IMR-90 (cell line): ENCODE measurements at regions not wholly inside any gene's neighbourhood (a gene's known extent, or its start where the extent isn't known, plus 50 kb on each side); places are given as distances from the start of the nearest gene placed in this dataset.

ENCODE experiments used
- ATAC-seq: fragments of 200-7000 bp; cut with Tn5 transposase; 2 replicates; pipeline ENCODE4 v1.9.1; 2020; ENCODE audit warnings: low read depth, mild to moderate bottlenecking, moderate library complexity
- BruUV-seq: library from RNA; stranded (reverse); fragments of 400-500 nt; replicated peaks from 2 replicates; lab custom pipeline; 2021; lab: Mats Ljungman, UMichigan
- CTCF ChIA-PET: fragments of 300-600 bp; formaldehyde crosslinking; extraction: SDS; loops from one replicate; lab custom pipeline; 2021; ENCODE audit warnings: antibody characterized with exemption; lab: Yijun Ruan, JAX
- POLR2A ChIA-PET: fragments of 300-600 bp; sonication (Branson Sonifier 250); formaldehyde crosslinking; loops from one replicate; lab custom pipeline; 2022; ENCODE audit warnings: antibody characterized with exemption; ENCODE audit not compliant: unreplicated experiment; lab: Charles Lee
- DNase-seq: peaks from one replicate; pipeline ENCODE4 v3.0.0; 2013
- H2AFZ ChIP-seq: replicated peaks from 2 replicates; pipeline ENCODE3; 2013; ENCODE audit warnings: low read length, mild to moderate bottlenecking; ENCODE audit not compliant: poor library complexity
- H2AK5ac ChIP-seq: 2 replicates; pipeline ENCODE4 v1.6.1; 2013; ENCODE audit warnings: low read depth, low read length, inconsistent platforms
- H2AK9ac ChIP-seq: replicated peaks from 2 replicates; pipeline ENCODE3; 2013; ENCODE audit warnings: mild to moderate bottlenecking, low read depth, low read length, moderate library complexity; ENCODE audit not compliant: poor library complexity
- H2BK120ac ChIP-seq: 2 replicates; pipeline ENCODE4 v1.6.1; 2013; ENCODE audit warnings: low read depth, low read length, inconsistent platforms
- H2BK15ac ChIP-seq: 3 replicates; pipeline ENCODE4 v1.6.1; 2013; ENCODE audit warnings: low read depth, low read length, inconsistent platforms
- H2BK20ac ChIP-seq: 2 replicates; pipeline ENCODE4 v1.6.1; 2013; ENCODE audit warnings: low read depth, mild to moderate bottlenecking, inconsistent platforms, low read length, moderate library complexity
- H2BK5ac ChIP-seq: 2 replicates; pipeline ENCODE4 v1.6.1; 2013; ENCODE audit warnings: mild to moderate bottlenecking, low read depth, low read length, inconsistent platforms; ENCODE audit not compliant: poor library complexity, severe bottlenecking
- H3K14ac ChIP-seq: replicated peaks from 2 replicates; pipeline ENCODE4 v1.6.1; 2013; ENCODE audit warnings: low read depth, low read length, inconsistent platforms
- H3K18ac ChIP-seq: 2 replicates; pipeline ENCODE4 v1.6.1; 2013; ENCODE audit warnings: low read depth, low read length, control low read depth
- H3K23ac ChIP-seq: 2 replicates; pipeline ENCODE4 v1.6.1; 2013; ENCODE audit warnings: low read depth, low read length, inconsistent platforms
- H3K27ac ChIP-seq: 2 replicates; pipeline ENCODE4 v1.5.1; 2013; ENCODE audit warnings: mild to moderate bottlenecking, control low read depth, low read length; ENCODE audit not compliant: insufficient read depth
- H3K27me3 ChIP-seq: 2 replicates; pipeline ENCODE4 v1.6.1; 2013; ENCODE audit warnings: low read length; ENCODE audit not compliant: control insufficient read depth, insufficient read depth
- H3K36me3 ChIP-seq: 2 replicates; pipeline ENCODE4 v1.6.1; 2013; ENCODE audit warnings: low read length, mixed read lengths; ENCODE audit not compliant: control insufficient read depth, insufficient read depth
- H3K4ac ChIP-seq: 2 replicates; pipeline ENCODE4 v1.6.1; 2013; ENCODE audit warnings: low read depth, low read length, inconsistent platforms
- H3K4me1 ChIP-seq: 2 replicates; pipeline ENCODE4 v1.6.1; 2013; ENCODE audit warnings: low read length, mixed read lengths; ENCODE audit not compliant: control insufficient read depth, insufficient read depth
- H3K4me2 ChIP-seq: 2 replicates; pipeline ENCODE4 v1.6.1; 2013; ENCODE audit warnings: low read depth, mild to moderate bottlenecking, control low read depth, low read length, moderate library complexity
- H3K4me3 ChIP-seq: 2 replicates; pipeline ENCODE4 v1.5.1; 2013; ENCODE audit warnings: low read depth, mild to moderate bottlenecking, control low read depth, low read length, moderate library complexity; ENCODE audit not compliant: insufficient read depth
- H3K56ac ChIP-seq: 2 replicates; pipeline ENCODE4 v1.6.1; 2013; ENCODE audit warnings: low read length, inconsistent platforms; ENCODE audit not compliant: insufficient read depth; ENCODE audit errors: extremely low read depth
- H3K79me1 ChIP-seq, 2 experiments: 2 replicates each; pipeline ENCODE4 v1.6.1; 2013; ENCODE audit warnings: low read length in 2 of 2, inconsistent platforms in 1 of 2, low read depth in 1 of 2
- H3K9ac ChIP-seq: 2 replicates; pipeline ENCODE4 v1.6.1; 2013; ENCODE audit warnings: low read depth, low read length, control low read depth
- H3K9me1 ChIP-seq: 2 replicates; pipeline ENCODE4 v1.6.1; 2013; ENCODE audit warnings: low read length, inconsistent platforms; ENCODE audit not compliant: insufficient read depth
- H3K9me3 ChIP-seq: 2 replicates; pipeline ENCODE4 v1.6.1; 2013; ENCODE audit warnings: low read length; ENCODE audit not compliant: control insufficient read depth, insufficient read depth
- H4K20me1 ChIP-seq: 2 replicates; pipeline ENCODE4 v1.6.1; 2013; ENCODE audit warnings: low read length, inconsistent platforms; ENCODE audit not compliant: insufficient read depth
- H4K5ac ChIP-seq: 2 replicates; pipeline ENCODE4 v1.6.1; 2013; ENCODE audit warnings: mild to moderate bottlenecking, low read depth, low read length, control low read depth
- H4K8ac ChIP-seq, 2 experiments: 2 replicates each; pipeline ENCODE4 v1.6.1; 2013; ENCODE audit warnings: low read depth in 2 of 2, low read length in 2 of 2, control low read depth in 1 of 2, inconsistent platforms in 1 of 2
- H4K91ac ChIP-seq: 2 replicates; pipeline ENCODE4 v1.6.1; 2013; ENCODE audit warnings: low read depth, low read length, inconsistent platforms; ENCODE audit not compliant: insufficient read depth
- BHLHE40 ChIP-seq: fragments of 150-350 bp; IDR thresholded peaks from 2 replicates; pipeline ENCODE4 v1.6.1; 2016; ENCODE audit warnings: mild to moderate bottlenecking, low read depth, low read length
- CEBPB ChIP-seq: IDR thresholded peaks from 2 replicates; pipeline ENCODE4 v1.6.1; 2012; ENCODE audit warnings: low read depth, low read length, improper control_type of control experiment
- CHD1 ChIP-seq: IDR thresholded peaks from 2 replicates; pipeline ENCODE4 v1.6.1; 2012; ENCODE audit warnings: low read depth, low read length, improper control_type of control experiment
- FOS ChIP-seq: fragments of 150-350 bp; IDR thresholded peaks from 2 replicates; pipeline ENCODE4 v1.6.1; 2016; ENCODE audit warnings: low read depth, low read length
- MAFK ChIP-seq: IDR thresholded peaks from 2 replicates; pipeline ENCODE4 v1.6.1; 2012; ENCODE audit warnings: low read depth, low read length, improper control_type of control experiment
- MAZ ChIP-seq: IDR thresholded peaks from 2 replicates; pipeline ENCODE4 v1.6.1; 2012; ENCODE audit warnings: low read depth, mild to moderate bottlenecking, low read length, improper control_type of control experiment, moderate library complexity, borderline replicate concordance
- MXI1 ChIP-seq: IDR thresholded peaks from 2 replicates; pipeline ENCODE4 v1.6.1; 2012; ENCODE audit warnings: low read depth, mild to moderate bottlenecking, low read length, moderate library complexity, borderline replicate concordance
- NFE2L2 ChIP-seq: fragments of 150-350 bp; IDR thresholded peaks from 2 replicates; pipeline ENCODE4 v1.6.1; 2016; ENCODE audit warnings: low read depth, mild to moderate bottlenecking, low read length
- POLR2A ChIP-seq: IDR thresholded peaks from 2 replicates; pipeline ENCODE4 v1.6.1; 2012; ENCODE audit warnings: mild to moderate bottlenecking, low read depth, low read length
- RAD21 ChIP-seq: IDR thresholded peaks from 2 replicates; pipeline ENCODE4 v1.6.1; 2012; ENCODE audit warnings: low read length, improper control_type of control experiment
- RFX5 ChIP-seq: IDR thresholded peaks from 2 replicates; pipeline ENCODE4 v1.8.0; 2012; ENCODE audit warnings: low read depth, mild to moderate bottlenecking, low read length, moderate library complexity
- SMC3 ChIP-seq: fragments of 150-350 bp; IDR thresholded peaks from 2 replicates; pipeline ENCODE4 v1.6.1; 2016; ENCODE audit warnings: low read depth, mild to moderate bottlenecking, antibody characterized with exemption, low read length, moderate library complexity
- WGBS, 2 experiments: methylation state at CpG; one replicate each; pipeline versions ENCODE4 v1.1.5 to v1.1.7; 2013; ENCODE audit warnings: missing lambda C conversion rate in 2 of 2; ENCODE audit not compliant: insufficient read length in 1 of 2; ENCODE audit errors: extremely low coverage in 2 of 2; 5-methylcytosine and 5-hydroxymethylcytosine counted together
- dilution Hi-C: fragments of 300-500 bp; cut with HindIII; formaldehyde crosslinking; loops from one replicate; pipeline ENCODE4 v1.14.3; 2018; ENCODE audit warnings: low sequenced_read_pairs; ENCODE audit not compliant: unreplicated experiment
- in situ Hi-C: fragments of 300-500 bp; cut with MboI; formaldehyde crosslinking; loops from 3 replicates; pipeline ENCODE4 v1.14.3; 2019; ENCODE audit warnings: low sequenced_read_pairs, inconsistent platforms, mixed read lengths
- intact Hi-C: fragments of 100-400 bp; cut with micrococcal nuclease; formaldehyde crosslinking; loops from 2 replicates; pipeline ENCODE4 v1.10.0; 2022
- TF ChIP-seq, protein P1 (sequence below): conservative IDR thresholded peaks from 2 replicates; pipeline ENCODE4 v1.5.1; 2012; ENCODE audit warnings: mild to moderate bottlenecking, low read depth, low read length, improper control_type of control experiment
- TF ChIP-seq, protein P2 (sequence below): fragments of 150-350 bp; IDR thresholded peaks from 2 replicates; pipeline ENCODE4 v1.6.1; 2016; ENCODE audit warnings: low read depth, mild to moderate bottlenecking, low read length, moderate library complexity, borderline replicate concordance
- TF ChIP-seq, protein P3 (sequence below): fragments of 150-350 bp; IDR thresholded peaks from 2 replicates; pipeline ENCODE4 v1.6.1; 2017; ENCODE audit warnings: mild to moderate bottlenecking, antibody characterized with exemption, low read length, low read depth

DNA sequence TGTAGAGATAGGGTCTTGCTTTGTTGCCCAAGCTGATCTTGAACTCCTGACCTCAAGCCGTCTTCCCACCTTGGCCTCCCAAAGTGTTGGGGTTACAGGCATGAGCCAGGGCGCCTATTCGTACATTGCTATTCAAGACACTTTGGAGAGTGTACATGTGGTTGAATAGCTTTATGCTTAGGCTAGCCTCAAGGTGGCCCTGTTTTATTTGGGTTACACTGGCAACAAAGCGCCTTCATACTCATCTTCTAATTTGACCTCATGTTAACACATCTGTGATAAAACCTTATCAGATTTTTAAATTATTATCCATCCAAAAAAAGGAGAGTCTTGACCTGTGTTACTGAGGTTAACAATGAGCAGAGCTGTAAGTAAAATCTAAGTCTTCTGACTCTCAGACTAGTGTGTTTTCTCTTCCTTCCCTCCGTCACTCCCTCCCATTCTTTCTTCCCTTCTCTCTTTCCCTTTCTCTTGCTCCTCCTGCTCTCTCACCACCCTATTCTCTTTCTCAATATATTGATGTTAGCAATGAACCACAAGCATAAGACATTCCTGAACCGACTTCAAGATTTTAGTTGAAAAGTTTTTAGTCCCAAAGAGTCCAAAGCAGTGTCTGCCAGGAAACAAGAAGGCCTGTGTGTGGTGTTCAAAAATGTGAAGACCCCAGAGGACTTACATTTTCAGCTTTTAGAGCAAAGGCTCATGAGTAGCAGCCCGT, 603.7 kb upstream of the CFAP20DC start:
- no TSS peak for BruUV-seq
- Histone ChIP-seq H3K18ac (peak overlapping the region; percentile 33), H3K27ac (peak overlapping the region; percentile 10; the same call in 1 of the 2 replicates), H3K9me3 (peaks cover 7% of the 10 kb centered on the region), H3K23ac (peak overlapping the region; percentile 46; the same call in 1 of the 2 replicates), H3K4me1 (peaks cover 3% of the 10 kb centered on the region; the same call in 1 of the 2 replicates), H2AK5ac (no peak overlapping the region), H2BK15ac (peak overlapping the region; percentile 31; the same call in 1 of the 3 replicates), H2AK9ac (no peak overlapping the region), H4K20me1 (no peaks in the 10 kb centered on the region), H3K14ac (no peak overlapping the region; the same call in none of the 2 replicates), H3K4ac (peak overlapping the region; percentile 33), H2BK5ac (no peak overlapping the region), H2AFZ (peak overlapping the region; percentile 65), H4K5ac (peak overlapping the region; percentile 47; the same call in 1 of the 2 replicates), H3K9ac (no peak overlapping the region), H3K4me3 (no peak overlapping the region), H4K91ac (peak overlapping the region; percentile 13), H3K56ac (no peak overlapping the region), H3K9me1 (no peaks in the 10 kb centered on the region), H3K27me3 (no peaks in the 10 kb centered on the region), H2BK20ac (0 out of 2 replicates have a peak overlapping the region, but pooled peaks have one; percentile 9), H3K4me2 (no peak overlapping the region; the same call in 1 of the 2 replicates), H2BK120ac (peak overlapping the region; percentile 37), H3K36me3 (no peaks in the 10 kb centered on the region), H4K8ac (no peak overlapping the region), H3K79me1 (no peaks in the 10 kb centered on the region)
- dilution Hi-C loops, result no loop called here
- POLR2A ChIA-PET, result no interaction called here
- peak; percentile 43 for ATAC-seq
- intact Hi-C loops, result no loop called here
- CTCF ChIA-PET, result interaction anchor here (0.7 to 1.3 kb wide), 3 partner anchors 12 to 204 kb away, joined by 3 read pairs; no protein-coding TSS in a partner anchor
- in situ Hi-C loops, result no loop called here
- 84% methylated on average over 3 of the region's 7 CpGs; no CpG with 5 or more reads in 1 of the 2 experiments for WGBS, 2 experiments
- no peak for DNase-seq
- TF ChIP-seq MAFK (no peak), CHD1 (no peak), POLR2A (no peak), BHLHE40 (no peak), CEBPB (no peak), RFX5 (no peak), FOS (no peak), MXI1 (no peak), SMC3 (no peak), MAZ (no peak), NFE2L2 (no peak), RAD21 (no peak)
- TF ChIP-seq, protein P1, sequence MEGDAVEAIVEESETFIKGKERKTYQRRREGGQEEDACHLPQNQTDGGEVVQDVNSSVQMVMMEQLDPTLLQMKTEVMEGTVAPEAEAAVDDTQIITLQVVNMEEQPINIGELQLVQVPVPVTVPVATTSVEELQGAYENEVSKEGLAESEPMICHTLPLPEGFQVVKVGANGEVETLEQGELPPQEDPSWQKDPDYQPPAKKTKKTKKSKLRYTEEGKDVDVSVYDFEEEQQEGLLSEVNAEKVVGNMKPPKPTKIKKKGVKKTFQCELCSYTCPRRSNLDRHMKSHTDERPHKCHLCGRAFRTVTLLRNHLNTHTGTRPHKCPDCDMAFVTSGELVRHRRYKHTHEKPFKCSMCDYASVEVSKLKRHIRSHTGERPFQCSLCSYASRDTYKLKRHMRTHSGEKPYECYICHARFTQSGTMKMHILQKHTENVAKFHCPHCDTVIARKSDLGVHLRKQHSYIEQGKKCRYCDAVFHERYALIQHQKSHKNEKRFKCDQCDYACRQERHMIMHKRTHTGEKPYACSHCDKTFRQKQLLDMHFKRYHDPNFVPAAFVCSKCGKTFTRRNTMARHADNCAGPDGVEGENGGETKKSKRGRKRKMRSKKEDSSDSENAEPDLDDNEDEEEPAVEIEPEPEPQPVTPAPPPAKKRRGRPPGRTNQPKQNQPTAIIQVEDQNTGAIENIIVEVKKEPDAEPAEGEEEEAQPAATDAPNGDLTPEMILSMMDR, result no peak
- TF ChIP-seq, protein P2, sequence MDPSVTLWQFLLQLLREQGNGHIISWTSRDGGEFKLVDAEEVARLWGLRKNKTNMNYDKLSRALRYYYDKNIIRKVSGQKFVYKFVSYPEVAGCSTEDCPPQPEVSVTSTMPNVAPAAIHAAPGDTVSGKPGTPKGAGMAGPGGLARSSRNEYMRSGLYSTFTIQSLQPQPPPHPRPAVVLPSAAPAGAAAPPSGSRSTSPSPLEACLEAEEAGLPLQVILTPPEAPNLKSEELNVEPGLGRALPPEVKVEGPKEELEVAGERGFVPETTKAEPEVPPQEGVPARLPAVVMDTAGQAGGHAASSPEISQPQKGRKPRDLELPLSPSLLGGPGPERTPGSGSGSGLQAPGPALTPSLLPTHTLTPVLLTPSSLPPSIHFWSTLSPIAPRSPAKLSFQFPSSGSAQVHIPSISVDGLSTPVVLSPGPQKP, result no peak
- TF ChIP-seq, protein P3, sequence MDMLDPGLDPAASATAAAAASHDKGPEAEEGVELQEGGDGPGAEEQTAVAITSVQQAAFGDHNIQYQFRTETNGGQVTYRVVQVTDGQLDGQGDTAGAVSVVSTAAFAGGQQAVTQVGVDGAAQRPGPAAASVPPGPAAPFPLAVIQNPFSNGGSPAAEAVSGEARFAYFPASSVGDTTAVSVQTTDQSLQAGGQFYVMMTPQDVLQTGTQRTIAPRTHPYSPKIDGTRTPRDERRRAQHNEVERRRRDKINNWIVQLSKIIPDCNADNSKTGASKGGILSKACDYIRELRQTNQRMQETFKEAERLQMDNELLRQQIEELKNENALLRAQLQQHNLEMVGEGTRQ, result no peak
